Sciatic nerve (tissue), 2 donors: ENCODE measurements at regions not wholly inside any gene's neighbourhood (a gene's known extent, or its start where the extent isn't known, plus 50 kb on each side); places are given as distances from the start of the nearest gene placed in this dataset.

Experiments
- ATAC-seq: fragments of 200-7000 bp; cut with Tn5 transposase; one replicate; pipeline ENCODE4 v1.9.1; 2020; ENCODE audit warnings: mild to moderate bottlenecking, moderate library complexity
- DNase-seq: peaks from one replicate; pipeline ENCODE4 v3.0.0-alpha.2; 2020; ENCODE audit warnings: low spot score
- intact Hi-C: fragments of 100-400 bp; cut with DNase I; formaldehyde crosslinking; loops from one replicate; pipeline ENCODE4 v1.14.2; 2022
- donor health status: DM: no; HTN: no; CAD: no.
- donor health status: DM: no; HTN: no; CAD: no.

- ATAC-seq (no peak), DNase-seq (no peak)
- intact Hi-C loops, result no loop called here
These were observed 149.4 kb upstream of the MKI67 start for GRCh38 chr10:128275388-128276177.

- intact Hi-C loops, result no loop called here
- ATAC-seq, result no peak
- DNase-seq, result no peak
These were observed 151.1 kb upstream of the MKI67 start for GRCh38 chr10:128277267-128277840.

- DNase-seq (no peak), ATAC-seq (no peak)
- intact Hi-C loops, result no loop called here
These were observed 152.1 kb upstream of the MKI67 start for GRCh38 chr10:128278362-128278761.

GRCh38 chr10:128280271-128280670 is 154.0 kb upstream of the MKI67 start:
- intact Hi-C loops, result no loop called here
- no peak for ATAC-seq
- DNase-seq, result no peak

GRCh38 chr10:128281343-128281742 is 155.1 kb upstream of the MKI67 start:
- ATAC-seq (no peak), DNase-seq (no peak)
- intact Hi-C loops, result no loop called here

- DNase-seq (no peak), ATAC-seq (no peak)
- intact Hi-C loops, result no loop called here
These were observed 155.6 kb upstream of the MKI67 start for GRCh38 chr10:128281861-128282260.

- no peak for DNase-seq
- intact Hi-C loops, result no loop called here
- no peak for ATAC-seq
These were observed 160.0 kb upstream of the MKI67 start for GRCh38 chr10:128286141-128286761.

GRCh38 chr10:128286762-128287500 is 160.7 kb upstream of the MKI67 start:
- DNase-seq (no peak), ATAC-seq (no peak)
- intact Hi-C loops, result no loop called here

GRCh38 chr10:128287921-128288320 is 161.7 kb upstream of the MKI67 start:
- DNase-seq (no peak), ATAC-seq (no peak)
- intact Hi-C loops, result no loop called here

GRCh38 chr10:128289621-128290020 is 163.4 kb upstream of the MKI67 start:
- intact Hi-C loops, result no loop called here
- no peak for ATAC-seq
- DNase-seq, result no peak

- intact Hi-C loops, result no loop called here
- DNase-seq, result no peak
- no peak for ATAC-seq
These were observed 168.8 kb upstream of the MKI67 start for GRCh38 chr10:128295003-128295402.

- ATAC-seq, result peak; percentile 51
- intact Hi-C loops, result no loop called here
- no peak for DNase-seq
These were observed 170.2 kb upstream of the MKI67 start for GRCh38 chr10:128296253-128297007.

- DNase-seq, result no peak
- intact Hi-C loops, result no loop called here
- ATAC-seq, result peak; percentile 93
These were observed 171.6 kb upstream of the MKI67 start for GRCh38 chr10:128297709-128298378.

GRCh38 chr10:128298587-128298986 is 172.4 kb upstream of the MKI67 start:
- ATAC-seq (peak; percentile 27), DNase-seq (no peak)
- intact Hi-C loops, result no loop called here

- ATAC-seq (no peak), DNase-seq (no peak)
- intact Hi-C loops, result no loop called here
These were observed 174.1 kb upstream of the MKI67 start for GRCh38 chr10:128300290-128300824.

GRCh38 chr10:128301051-128301450 is 174.8 kb upstream of the MKI67 start:
- intact Hi-C loops, result no loop called here
- ATAC-seq, result no peak
- DNase-seq, result no peak

GRCh38 chr10:128302808-128303207 is 176.6 kb upstream of the MKI67 start:
- ATAC-seq, result no peak
- DNase-seq, result no peak
- intact Hi-C loops, result no loop called here

GRCh38 chr10:128304271-128304670 is 178.0 kb upstream of the MKI67 start:
- no peak for ATAC-seq
- intact Hi-C loops, result no loop called here
- no peak for DNase-seq
